Amygdala (tissue), 56 donors: ENCODE measurements at regions not wholly inside any gene's neighbourhood (a gene's known extent, or its start where the extent isn't known, plus 50 kb on each side); places are given as distances from the start of the nearest gene placed in this dataset.
A peak's percentile ranks its signal among the peaks of the same experiment; 100 is the strongest.

Experiments used
- DNase-seq, 56 donors: peaks; one replicate each; lab custom pipeline; 2025; lab: John Stamatoyannopoulos, UW

GRCh38 chr5:61650661-61651060 lies 318.6 kb downstream of the ZSWIM6 start:
- no peak for DNase-seq

GRCh38 chr5:61651195-61651594 lies 319.1 kb downstream of the ZSWIM6 start:
- no peak for DNase-seq

DNA sequence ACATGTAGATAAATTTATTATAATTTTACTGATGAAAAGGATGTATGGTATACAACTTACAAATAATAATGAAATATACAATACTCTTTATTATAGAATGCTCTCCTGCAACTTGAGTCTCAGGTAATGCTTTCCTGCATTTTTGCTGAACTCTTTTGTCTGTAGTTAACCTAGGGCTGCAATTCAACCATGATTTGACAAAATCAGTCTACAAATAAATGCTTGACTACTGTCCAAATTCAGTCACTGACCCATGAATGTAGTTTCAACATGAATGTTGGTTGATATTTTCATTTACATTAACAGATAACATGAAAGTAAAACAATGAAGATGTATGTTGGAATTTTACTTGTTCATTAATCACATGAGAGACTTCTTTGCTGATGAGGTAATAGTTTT lies 320.9 kb downstream of the ZSWIM6 start:
- DNase-seq = no peak

- DNase-seq = no peak
Measured at GRCh38 chr5:61653807-61654580, 321.9 kb downstream of the ZSWIM6 start.

GRCh38 chr5:61654876-61655275 lies 322.8 kb downstream of the ZSWIM6 start:
- no peak for DNase-seq

DNA sequence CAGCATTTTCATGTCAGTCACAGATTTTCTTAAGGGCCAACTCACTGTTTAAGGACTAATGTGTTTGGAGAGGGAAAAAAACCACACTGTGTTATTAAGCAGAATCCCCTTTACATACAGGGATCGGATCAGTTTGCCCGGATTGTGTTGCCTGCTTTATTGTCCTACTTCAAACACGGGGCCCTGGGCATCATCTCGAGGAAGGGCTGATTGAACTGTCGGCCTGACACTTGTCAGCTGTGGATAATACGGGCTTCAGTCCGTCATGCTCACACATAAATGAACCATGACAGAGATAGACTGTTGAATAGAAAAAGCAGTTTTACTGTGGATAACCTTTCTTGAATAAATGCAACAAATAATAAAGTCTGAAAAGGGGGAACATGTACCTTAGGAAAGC lies 325.0 kb downstream of the ZSWIM6 start:
- DNase-seq = no peak

GRCh38 chr5:61657686-61658085 lies 325.6 kb downstream of the ZSWIM6 start:
- DNase-seq = no peak

DNA sequence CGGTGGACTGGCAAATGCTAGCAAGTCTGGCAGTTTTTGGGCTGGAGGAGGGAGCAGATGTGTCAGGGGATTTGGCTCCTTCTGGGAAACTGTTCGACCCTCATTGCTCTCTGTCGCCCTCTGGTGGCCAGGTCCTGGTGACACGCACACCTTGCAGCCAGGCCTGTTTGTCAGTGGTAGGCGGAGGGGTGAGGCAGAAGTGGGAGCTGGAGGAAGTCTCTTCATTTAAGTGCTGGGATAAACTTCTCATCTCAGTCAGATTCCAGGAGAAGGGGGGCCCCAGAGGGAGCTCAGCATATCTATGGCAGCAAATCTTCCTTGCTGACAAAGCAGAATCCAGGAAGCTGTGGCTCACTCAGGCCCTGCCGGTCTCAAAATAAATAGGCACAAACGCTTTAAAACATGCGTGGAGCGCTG lies 326.5 kb downstream of the ZSWIM6 start:
- DNase-seq = peak in 49 of 56 donors; percentile 18 to 86 (median 57)

- peak in 8 of 56 donors; percentile 12 to 55 (median 24) for DNase-seq
Measured at GRCh38 chr5:61659221-61659696, 327.2 kb downstream of the ZSWIM6 start.

DNA sequence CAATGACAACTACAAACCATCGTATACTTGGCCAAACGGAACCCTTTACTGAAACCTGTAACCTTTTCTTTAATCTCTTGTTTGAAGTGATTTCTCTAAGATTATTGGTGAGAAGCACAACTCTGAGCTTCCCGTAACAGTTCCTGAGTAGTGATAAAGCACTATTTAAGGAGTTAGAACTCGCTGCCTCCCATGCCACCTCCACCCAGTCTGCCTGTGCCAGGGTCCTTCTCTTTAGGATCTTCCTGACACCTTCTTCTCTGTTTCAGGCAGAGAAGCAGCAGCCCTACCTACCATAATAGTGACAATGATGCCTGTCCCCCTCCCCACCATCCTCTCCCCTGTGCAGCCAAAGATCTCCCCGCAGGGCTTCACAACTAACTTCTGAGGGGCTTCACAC lies 330.6 kb downstream of the ZSWIM6 start:
- DNase-seq = no peak

- DNase-seq = peak in 1 of 56 donors; percentile 17
Measured at GRCh38 chr5:61666064-61666621, 334.1 kb downstream of the ZSWIM6 start.

- no peak for DNase-seq
Measured at GRCh38 chr5:61667525-61668218, 335.6 kb downstream of the ZSWIM6 start.

DNA sequence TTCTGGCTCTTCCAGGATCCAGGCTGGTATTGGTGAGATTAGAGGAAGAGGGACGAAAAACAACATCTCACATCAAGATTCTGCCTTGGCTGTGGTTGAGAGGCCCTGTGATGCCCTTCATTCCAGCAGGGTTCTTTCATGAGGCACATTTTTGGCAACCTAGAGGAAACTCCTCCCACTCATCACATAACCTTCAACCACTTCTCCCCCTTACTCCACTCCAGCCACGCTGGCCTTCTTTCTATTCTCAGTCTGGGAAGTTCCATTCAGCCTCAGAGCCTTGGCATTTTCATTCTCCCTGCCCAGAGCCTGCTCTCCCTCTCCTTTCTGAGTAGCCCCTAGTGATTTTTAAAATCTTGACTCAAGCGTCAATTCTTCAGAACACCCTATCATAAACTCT lies 337.5 kb downstream of the ZSWIM6 start:
- no peak for DNase-seq

GRCh38 chr5:61670941-61671340 lies 338.9 kb downstream of the ZSWIM6 start:
- DNase-seq = no peak

DNA sequence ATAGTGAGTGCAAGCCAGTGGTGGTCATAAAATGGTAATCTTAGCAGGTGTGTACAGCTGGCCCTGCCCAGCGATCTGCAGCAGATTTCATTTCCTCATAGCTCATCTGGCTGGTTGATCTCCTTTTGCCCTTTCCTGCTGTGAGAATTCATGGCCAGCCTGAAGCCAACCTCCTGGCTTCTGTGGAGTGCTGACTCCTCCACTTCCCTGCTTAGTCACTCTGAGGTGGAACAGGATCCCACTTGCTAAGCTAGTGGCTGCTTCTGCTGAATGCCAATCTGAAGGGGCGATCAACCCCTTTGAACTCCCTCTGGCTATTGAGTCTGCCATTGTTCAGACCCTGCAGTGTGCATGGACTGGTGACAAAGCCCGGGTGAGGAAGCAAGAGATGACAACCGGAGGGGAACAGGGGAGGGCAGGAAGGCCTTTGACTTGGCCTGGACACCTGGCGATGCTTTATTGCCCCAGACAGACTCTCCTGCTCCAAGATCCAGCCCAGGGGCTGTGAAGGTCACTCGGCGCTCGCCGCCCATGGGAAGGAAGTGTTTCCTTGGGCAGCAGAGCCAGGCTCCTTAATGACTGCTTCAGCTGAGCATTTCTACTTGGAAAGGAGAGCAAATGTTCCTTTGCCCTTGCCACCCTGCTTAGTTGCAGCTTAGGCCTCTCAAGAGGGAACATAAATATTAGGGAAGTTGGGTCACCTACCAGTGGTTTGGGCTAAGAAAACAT lies 341.1 kb downstream of the ZSWIM6 start:
- DNase-seq = peak in 1 of 56 donors; percentile 9

GRCh38 chr5:61674378-61674777 lies 342.3 kb downstream of the ZSWIM6 start:
- DNase-seq = no peak

GRCh38 chr5:61675015-61675692 lies 343.1 kb downstream of the ZSWIM6 start:
- peak in 43 of 56 donors; percentile 14 to 79 (median 49) for DNase-seq

DNA sequence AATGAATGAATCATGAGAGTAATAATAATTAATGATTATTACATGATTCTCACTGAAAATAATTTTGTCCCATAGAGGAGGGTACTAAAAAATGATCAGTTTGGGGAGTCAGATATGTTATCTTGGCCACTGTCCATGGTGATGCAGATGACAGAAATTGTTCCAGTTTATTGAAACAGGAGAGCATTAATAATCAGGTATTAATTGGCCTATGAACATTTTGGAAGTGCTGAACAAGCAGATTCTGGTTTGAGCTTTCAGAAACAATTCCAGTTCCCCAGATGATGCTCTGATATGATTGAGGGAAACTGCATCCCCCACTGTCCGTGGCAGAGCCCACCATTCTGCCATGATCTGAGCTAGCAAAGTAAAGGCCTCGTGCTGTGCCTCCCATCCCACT lies 345.2 kb downstream of the ZSWIM6 start:
- DNase-seq = no peak

DNA sequence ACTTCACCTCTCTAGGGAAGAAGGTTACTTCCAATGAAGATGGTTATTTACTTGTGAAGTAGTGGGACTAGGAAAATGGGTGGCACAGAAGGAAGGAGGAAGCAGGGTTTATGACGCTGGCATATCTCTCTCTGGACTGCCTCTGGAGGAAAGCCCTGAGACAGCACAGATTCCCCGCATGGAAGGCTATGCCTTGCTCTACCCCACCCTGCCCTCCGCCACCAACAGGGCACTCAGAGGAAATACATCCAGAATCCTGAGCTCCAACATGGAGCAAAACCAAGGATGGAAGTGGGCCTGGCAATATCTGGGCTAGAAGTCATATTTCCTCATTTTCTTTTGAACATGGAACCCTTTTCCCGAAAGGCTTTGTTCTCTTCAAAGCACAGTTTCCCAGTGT lies 346.9 kb downstream of the ZSWIM6 start:
- no peak for DNase-seq

DNA sequence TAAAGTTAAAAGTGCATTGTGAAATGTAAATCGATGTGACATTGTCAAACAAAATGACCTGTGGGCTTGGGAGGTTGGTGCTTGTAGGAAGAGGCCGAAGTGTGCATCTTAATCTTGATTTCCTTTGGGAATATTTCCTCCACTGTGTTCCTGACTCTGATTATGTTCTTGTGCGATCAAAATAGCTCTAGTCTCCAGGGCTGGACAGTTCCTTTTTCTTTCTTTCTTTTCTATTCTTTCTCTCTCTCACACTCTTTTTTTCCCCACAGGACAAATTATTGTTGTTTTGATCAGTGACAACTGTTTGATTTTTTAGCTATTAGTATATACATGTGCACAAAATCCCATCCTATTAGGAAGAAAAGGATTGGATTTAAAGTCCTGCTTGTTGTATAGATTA lies 347.5 kb downstream of the ZSWIM6 start:
- no peak for DNase-seq
